Uterus (tissue), 3 donors: ENCODE measurements at regions not wholly inside any gene's neighbourhood (a gene's known extent, or its start where the extent isn't known, plus 50 kb on each side); places are given as distances from the start of the nearest gene placed in this dataset.

Experiments
- DNase-seq, 2 donors: peaks; one replicate each; pipeline ENCODE4 v3.0.0-alpha.2; 2019 to 2020
- H3K27ac ChIP-seq, 2 donors: fragments of 200-600 bp; sonication (generic); 1 replicate in 1 of 2; 2 replicates in 1 of 2; pipeline ENCODE4 v1.5.1; 2016 to 2018
- H3K27me3 ChIP-seq, 2 donors: fragments of 200-600 bp; sonication (generic); one replicate each; pipeline ENCODE4 v1.5.1; 2018 to 2019; ENCODE audit warnings: control low read depth in 1 of 2
- H3K36me3 ChIP-seq, 2 donors: fragments of 200-600 bp; sonication (generic); one replicate each; pipeline ENCODE4 v1.5.1; 2019; ENCODE audit warnings: control low read depth in 1 of 2
- H3K4me1 ChIP-seq, 2 donors: fragments of 200-600 bp; sonication (generic); one replicate each; pipeline ENCODE4 v1.5.1; 2018 to 2019; ENCODE audit warnings: control low read depth in 1 of 2
- H3K4me3 ChIP-seq, 2 donors: fragments of 200-600 bp; sonication (generic); 1 replicate in 1 of 2; 2 replicates in 1 of 2; pipeline ENCODE4 v1.5.1; 2018 to 2019; ENCODE audit warnings: mild to moderate bottlenecking in 1 of 2
- H3K9me3 ChIP-seq, 2 donors: fragments of 200-600 bp; sonication (generic); one replicate each; pipeline ENCODE4 v1.5.1; 2019; ENCODE audit warnings: control low read depth in 1 of 2
- CTCF ChIP-seq, 4 experiments: fragments of 200-600 bp in 2 of 4; fragments of 450-650 bp in 2 of 4; sonication (generic) in 2 of 4; IDR thresholded peaks; one replicate each; pipeline ENCODE4 v1.5.1; 2016 to 2019; ENCODE audit warnings: antibody characterized with exemption in 4 of 4, mild to moderate bottlenecking in 2 of 4, moderate library complexity in 1 of 4
- POLR2A ChIP-seq, 2 donors: fragments of 450-650 bp; IDR thresholded peaks; one replicate each; pipeline ENCODE4 v1.6.1; 2016; ENCODE audit warnings: antibody characterized with exemption in 2 of 2, mild to moderate bottlenecking in 1 of 2, moderate library complexity in 1 of 2
- intact Hi-C: fragments of 100-400 bp; cut with DNase I; formaldehyde crosslinking; loops from one replicate; pipeline ENCODE4 v1.15.1; 2023; ENCODE audit warnings: low total_unique reads
- donor health status: DM: yes; HTN: yes; CAD: no.

GRCh38 chr19:30115947-30116346 is 173.9 kb downstream of the URI1 start:
- DNase-seq, result no peak

DNA sequence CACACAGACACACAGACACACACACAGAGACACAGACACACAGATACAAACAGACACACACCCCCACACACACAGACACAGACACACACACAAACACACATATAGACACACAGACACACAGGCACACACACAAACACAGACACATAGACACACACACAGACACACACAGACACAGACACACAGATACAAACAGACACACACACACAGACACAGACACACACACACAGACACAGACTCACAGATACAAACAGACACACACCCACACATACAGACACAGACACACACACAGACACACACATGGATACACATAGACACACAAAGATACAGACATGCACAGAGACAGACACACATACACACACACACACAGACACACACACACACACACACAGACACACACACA is 174.5 kb downstream of the URI1 start:
- DNase-seq, result no peak
- Histone ChIP-seq H3K4me1 (no peaks in the 10 kb centered on the region), H3K27me3 (no peaks in the 10 kb centered on the region), H3K36me3 (no peaks in the 10 kb centered on the region), H3K4me3 (no peak overlapping the region), H3K9me3 (no peaks in the 10 kb centered on the region), H3K27ac (no peak overlapping the region)
- intact Hi-C loops, result no loop called here
- TF ChIP-seq POLR2A (IDR thresholded peaks at IDR 0.05) (no peak), CTCF (IDR thresholded peaks at IDR 0.05) (no peak)

More at GRCh38 chr19:30115947-30116346, 173.9 kb downstream of the URI1 start:
- H3K9me3 ChIP-seq, result no peaks in the 10 kb centered on the region
- H3K27me3 ChIP-seq, result no peaks in the 10 kb centered on the region
- TF ChIP-seq POLR2A (IDR thresholded peaks at IDR 0.05) (no peak), CTCF (IDR thresholded peaks at IDR 0.05) (no peak)
- no peaks in the 10 kb centered on the region for H3K4me1 ChIP-seq
- intact Hi-C loops, result no loop called here
- no peak overlapping the region for H3K27ac ChIP-seq
- no peak overlapping the region for H3K4me3 ChIP-seq
- no peaks in the 10 kb centered on the region for H3K36me3 ChIP-seq

DNA sequence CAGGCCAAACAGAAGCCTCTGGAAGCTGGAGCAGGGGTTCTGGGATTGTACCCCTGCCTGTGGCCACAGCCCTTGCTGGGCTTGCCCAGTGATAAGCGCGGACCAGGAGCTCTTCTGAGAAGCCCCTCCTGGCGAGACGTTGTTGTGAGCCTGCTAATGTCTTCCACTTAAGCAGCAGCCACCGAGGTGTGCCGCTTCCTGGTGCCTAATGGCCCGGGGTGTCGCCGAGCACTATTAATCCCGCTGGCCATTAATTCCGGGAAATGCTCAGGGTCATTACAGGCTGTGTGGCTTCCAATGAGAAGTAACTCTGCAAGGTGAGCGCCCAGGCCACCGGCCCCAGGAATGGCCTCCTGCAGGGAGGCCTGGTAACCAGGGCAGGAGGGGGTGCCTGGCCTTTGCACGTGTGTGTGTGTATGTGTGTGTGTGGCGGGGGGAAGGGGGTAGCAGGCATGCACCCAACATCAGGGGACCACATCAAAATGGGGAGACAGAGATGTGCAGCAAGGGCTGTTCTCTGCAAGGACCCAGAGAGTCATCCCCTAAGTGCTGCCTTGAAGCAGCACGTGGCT is 175.0 kb downstream of the URI1 start:
- no peak for TF ChIP-seq CTCF (IDR thresholded peaks at IDR 0.05)
- no peak for TF ChIP-seq POLR2A (IDR thresholded peaks at IDR 0.05)
- Histone ChIP-seq H3K36me3 (no peaks in the 10 kb centered on the region), H3K4me3 (no peak overlapping the region), H3K4me1 (no peaks in the 10 kb centered on the region), H3K9me3 (no peaks in the 10 kb centered on the region), H3K27me3 (no peaks in the 10 kb centered on the region), H3K27ac (no peak overlapping the region)
- DNase-seq, result no peak
- intact Hi-C loops, result no loop called here

DNA sequence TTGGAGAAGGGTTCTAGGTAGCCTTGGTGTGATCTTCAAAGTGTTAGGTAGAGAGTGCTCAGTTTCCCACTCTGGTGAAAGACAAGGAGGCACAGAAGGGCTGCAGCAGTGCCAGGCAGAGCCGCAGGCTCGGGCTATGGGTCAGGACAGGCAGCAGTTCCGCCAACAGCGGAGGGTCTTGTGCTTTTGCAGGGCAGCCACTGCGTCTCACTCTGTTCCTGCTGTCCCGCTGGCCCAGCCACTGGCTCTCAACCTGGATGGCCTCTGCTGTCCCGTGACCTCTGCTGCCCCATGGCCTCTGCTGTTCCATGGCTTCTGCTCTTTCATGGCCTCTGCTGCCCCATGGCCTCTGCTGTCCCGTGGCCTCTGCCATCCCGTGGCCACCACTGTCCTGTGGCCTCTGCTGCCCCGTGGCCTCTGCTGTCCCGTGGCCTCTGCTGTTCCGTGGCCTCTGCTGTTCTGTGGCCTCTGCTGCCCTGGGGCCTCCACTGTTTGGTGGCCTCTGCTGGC is 175.7 kb downstream of the URI1 start:
- no peak for DNase-seq
- H3K36me3 ChIP-seq, result no peaks in the 10 kb centered on the region
- intact Hi-C loops, result no loop called here

GRCh38 chr19:30118221-30118620 is 176.2 kb downstream of the URI1 start:
- no peak for DNase-seq
- intact Hi-C loops, result no loop called here
- H3K4me3 ChIP-seq, result no peak overlapping the region
- TF ChIP-seq POLR2A (IDR thresholded peaks at IDR 0.05) (no peak), CTCF (IDR thresholded peaks at IDR 0.05) (no peak)
- no peaks in the 10 kb centered on the region for H3K9me3 ChIP-seq
- H3K27ac ChIP-seq, result no peak overlapping the region
- H3K27me3 ChIP-seq, result no peaks in the 10 kb centered on the region
- H3K4me1 ChIP-seq, result no peaks in the 10 kb centered on the region
- no peaks in the 10 kb centered on the region for H3K36me3 ChIP-seq

More for the DNA sequence above, 175.7 kb downstream of the URI1 start:
- H3K4me3 ChIP-seq, result no peak overlapping the region
- H3K27me3 ChIP-seq, result no peaks in the 10 kb centered on the region
- H3K4me1 ChIP-seq, result no peaks in the 10 kb centered on the region
- no peak overlapping the region for H3K27ac ChIP-seq
- TF ChIP-seq POLR2A (IDR thresholded peaks at IDR 0.05), result no peak
- no peak for TF ChIP-seq CTCF (IDR thresholded peaks at IDR 0.05)
- no peaks in the 10 kb centered on the region for H3K9me3 ChIP-seq
